PFSK-1 (cell line): ENCODE measurements at regions not wholly inside any gene's neighbourhood (a gene's known extent, or its start where the extent isn't known, plus 50 kb on each side); places are given as distances from the start of the nearest gene placed in this dataset.

ENCODE experiments used
- FOXP2 ChIP-seq: optimal IDR thresholded peaks from 2 replicates; pipeline ENCODE3; 2011; ENCODE audit warnings: borderline replicate concordance, control low read depth, inconsistent platforms; ENCODE audit not compliant: insufficient read depth; ENCODE audit errors: extremely low read length, extremely low read depth
- POLR2AphosphoS5 ChIP-seq: IDR thresholded peaks from 2 replicates; pipeline ENCODE4 v1.6.1; 2012; ENCODE audit warnings: low read depth, mild to moderate bottlenecking, control low read depth, low read length, moderate library complexity
- REST ChIP-seq, 2 experiments: IDR thresholded peaks; 2 replicates each; pipeline versions ENCODE4 v1.6.1 to v1.8.0; 2011 to 2012; ENCODE audit warnings: low read depth in 2 of 2, low read length in 2 of 2, control low read depth in 1 of 2, inconsistent platforms in 1 of 2, mild to moderate bottlenecking in 1 of 2, moderate library complexity in 1 of 2; ENCODE audit not compliant: insufficient read depth in 1 of 2
- SIN3A ChIP-seq: IDR thresholded peaks from 2 replicates; pipeline ENCODE4 v1.6.1; 2012; ENCODE audit warnings: mild to moderate bottlenecking, low read length, moderate library complexity, borderline replicate concordance; ENCODE audit not compliant: insufficient read depth
- TAF1 ChIP-seq: IDR thresholded peaks from 2 replicates; pipeline ENCODE4 v1.6.1; 2012; ENCODE audit warnings: low read length, control low read depth, borderline replicate concordance; ENCODE audit not compliant: insufficient read depth

- TF ChIP-seq POLR2AphosphoS5, result no peak
- TF ChIP-seq FOXP2, result no peak
- TF ChIP-seq REST (IDR thresholded peaks at IDR 0.05; ENCODE audit: insufficient read depth in 1 of 2, low read depth in 2 of 2, low read length in 2 of 2), result no peak
- no peak for TF ChIP-seq TAF1
- no peak for TF ChIP-seq SIN3A
Observed at GRCh38 chr5:27462936-27463335, 424.6 kb upstream of the CDH9 start.

GRCh38 chr5:27458287-27458686 is 419.9 kb upstream of the CDH9 start:
- TF ChIP-seq SIN3A (no peak), POLR2AphosphoS5 (no peak), REST (IDR thresholded peaks at IDR 0.05; ENCODE audit: insufficient read depth in 1 of 2, low read depth in 2 of 2, low read length in 2 of 2) (no peak), TAF1 (no peak), FOXP2 (no peak)

GRCh38 chr5:27451377-27451776 is 413.0 kb upstream of the CDH9 start:
- TF ChIP-seq SIN3A (no peak), TAF1 (no peak), POLR2AphosphoS5 (no peak), REST (IDR thresholded peaks at IDR 0.05; ENCODE audit: insufficient read depth in 1 of 2, low read depth in 2 of 2, low read length in 2 of 2) (no peak), FOXP2 (no peak)

GRCh38 chr5:27450607-27451006 is 412.2 kb upstream of the CDH9 start:
- no peak for TF ChIP-seq TAF1
- no peak for TF ChIP-seq REST (IDR thresholded peaks at IDR 0.05; ENCODE audit: insufficient read depth in 1 of 2, low read depth in 2 of 2, low read length in 2 of 2)
- TF ChIP-seq FOXP2, result no peak
- no peak for TF ChIP-seq POLR2AphosphoS5
- TF ChIP-seq SIN3A, result no peak
